WTC11 (cell line): ENCODE measurements at regions not wholly inside any gene's neighbourhood (a gene's known extent, or its start where the extent isn't known, plus 50 kb on each side); places are given as distances from the start of the nearest gene placed in this dataset.

ENCODE experiments used
- ATAC-seq: fragments of 200-7000 bp; cut with Tn5 transposase; 2 replicates; pipeline ENCODE4 v1.10.0; 2021; ENCODE audit warnings: mild to moderate bottlenecking, moderate library complexity
- CTCF ChIA-PET: fragments of 300-600 bp; sonication (Branson Sonifier 250); formaldehyde crosslinking; loops from one replicate; lab custom pipeline; 2021; ENCODE audit warnings: antibody characterized with exemption; lab: Charles Lee
- POLR2A ChIA-PET: fragments of 350-600 bp; sonication (Branson Sonifier 250); formaldehyde crosslinking; loops from one replicate; lab custom pipeline; 2021; ENCODE audit warnings: antibody characterized with exemption; lab: Charles Lee
- DNase-seq: peaks from one replicate; pipeline ENCODE4 v3.0.0; 2021; ENCODE audit warnings: low spot score
- H3K27ac Mint-ChIP-seq: 2 replicates; pipeline ENCODE4 v1.8.0; 2021; ENCODE audit warnings: mixed read lengths
- H3K27me3 Mint-ChIP-seq: 2 replicates; pipeline ENCODE4 v1.8.0; 2021; ENCODE audit warnings: low read depth, mild to moderate bottlenecking, moderate library complexity, mixed read lengths
- H3K36me3 Mint-ChIP-seq: 2 replicates; pipeline ENCODE4 v1.8.0; 2021; ENCODE audit warnings: mixed read lengths
- H3K4me1 Mint-ChIP-seq: 2 replicates; pipeline ENCODE4 v1.8.0; 2022; ENCODE audit warnings: mixed read lengths
- H3K4me3 Mint-ChIP-seq: 2 replicates; pipeline ENCODE4 v1.8.0; 2021; ENCODE audit warnings: mild to moderate bottlenecking, moderate library complexity, mixed read lengths
- H3K9me3 Mint-ChIP-seq: 2 replicates; pipeline ENCODE4 v1.8.0; 2021; ENCODE audit warnings: mixed read lengths
- CBFB ChIP-seq: sonication (generic); formaldehyde crosslinking; IDR thresholded peaks from 2 replicates; pipeline ENCODE4 v1.8.1; 2022; ENCODE audit warnings: mild to moderate bottlenecking, low read depth, missing genetic modification reagents
- ELF4 ChIP-seq: sonication (generic); formaldehyde crosslinking; IDR thresholded peaks from 2 replicates; pipeline ENCODE4 v1.8.1; 2022; ENCODE audit warnings: low read depth, mild to moderate bottlenecking, moderate library complexity, missing genetic modification reagents
- ETV6 ChIP-seq: sonication (generic); formaldehyde crosslinking; IDR thresholded peaks from 2 replicates; pipeline ENCODE4 v1.8.1; 2022; ENCODE audit warnings: mild to moderate bottlenecking, missing genetic modification reagents
- FOXK1 ChIP-seq: sonication (generic); formaldehyde crosslinking; IDR thresholded peaks from 2 replicates; pipeline ENCODE4 v1.8.0; 2022; ENCODE audit warnings: mild to moderate bottlenecking, moderate library complexity, missing genetic modification reagents
- GRHL2 ChIP-seq: fragments of 250-450 bp; sonication (Bioruptor Pico); IDR thresholded peaks from 2 replicates; pipeline ENCODE4 v1.8.0; 2022; ENCODE audit warnings: mild to moderate bottlenecking, moderate library complexity; ENCODE audit not compliant: insufficient replicate concordance, severe bottlenecking
- TCF7 ChIP-seq: sonication (generic); formaldehyde crosslinking; IDR thresholded peaks from 2 replicates; pipeline ENCODE4 v1.8.0; 2022; ENCODE audit warnings: mild to moderate bottlenecking, low read depth, missing genetic modification reagents, moderate library complexity
- TEAD1 ChIP-seq: sonication (generic); formaldehyde crosslinking; IDR thresholded peaks from 2 replicates; pipeline ENCODE4 v1.8.0; 2022; ENCODE audit warnings: mild to moderate bottlenecking, missing genetic modification reagents
- TEAD4 ChIP-seq: sonication (generic); formaldehyde crosslinking; IDR thresholded peaks from 2 replicates; pipeline ENCODE4 v1.8.0; 2022; ENCODE audit warnings: mild to moderate bottlenecking, missing genetic modification reagents
- ZNF219 ChIP-seq: sonication (generic); formaldehyde crosslinking; IDR thresholded peaks from 2 replicates; pipeline ENCODE4 v1.8.0; 2023; ENCODE audit warnings: missing genetic modification reagents, mild to moderate bottlenecking, borderline replicate concordance
- ZNF396 ChIP-seq: fragments of 250-450 bp; sonication (Bioruptor Pico); IDR thresholded peaks from 2 replicates; pipeline ENCODE4 v1.8.0; 2021; ENCODE audit warnings: mild to moderate bottlenecking, moderate library complexity, borderline replicate concordance
- TF ChIP-seq, protein P1 (sequence below): fragments of 250-450 bp; sonication (Bioruptor Pico); IDR thresholded peaks from 2 replicates; pipeline ENCODE4 v1.8.0; 2021; ENCODE audit warnings: mild to moderate bottlenecking
- TF ChIP-seq, protein P2 (sequence below): fragments of 250-450 bp; sonication (Bioruptor Pico); IDR thresholded peaks from 2 replicates; pipeline ENCODE4 v1.9.0; 2021; ENCODE audit warnings: moderate library complexity, mild to moderate bottlenecking, inconsistent platforms, borderline replicate concordance
- TF ChIP-seq, protein P3 (sequence below): sonication (generic); formaldehyde crosslinking; IDR thresholded peaks from 2 replicates; pipeline ENCODE4 v1.8.1; 2022; ENCODE audit warnings: mild to moderate bottlenecking, moderate library complexity, missing genetic modification reagents
- TF ChIP-seq, protein P4 (sequence below): sonication (generic); formaldehyde crosslinking; IDR thresholded peaks from 2 replicates; pipeline ENCODE4 v1.8.0; 2023; ENCODE audit warnings: missing genetic modification reagents
- TF ChIP-seq, protein P5 (sequence below): fragments of 250-450 bp; sonication (Bioruptor Pico); IDR thresholded peaks from 2 replicates; pipeline ENCODE4 v1.9.0; 2021; ENCODE audit warnings: mild to moderate bottlenecking
- TF ChIP-seq, protein P6 (sequence below): fragments of 250-450 bp; sonication (Bioruptor Pico); IDR thresholded peaks from 2 replicates; pipeline ENCODE4 v1.9.0; 2021; ENCODE audit warnings: mild to moderate bottlenecking
- TF ChIP-seq, protein P7 (sequence below): sonication (generic); formaldehyde crosslinking; IDR thresholded peaks from 2 replicates; pipeline ENCODE4 v1.8.1; 2022; ENCODE audit warnings: low read depth, missing genetic modification reagents, borderline replicate concordance
- TF ChIP-seq, protein P8 (sequence below): sonication (generic); formaldehyde crosslinking; conservative IDR thresholded peaks from 2 replicates; pipeline ENCODE4 v1.8.1; 2022; ENCODE audit warnings: mild to moderate bottlenecking, missing genetic modification reagents
- TF ChIP-seq, protein P9 (sequence below): sonication (generic); formaldehyde crosslinking; IDR thresholded peaks from 2 replicates; pipeline ENCODE4 v1.8.0; 2023; ENCODE audit warnings: missing genetic modification reagents, mild to moderate bottlenecking, borderline replicate concordance

DNA sequence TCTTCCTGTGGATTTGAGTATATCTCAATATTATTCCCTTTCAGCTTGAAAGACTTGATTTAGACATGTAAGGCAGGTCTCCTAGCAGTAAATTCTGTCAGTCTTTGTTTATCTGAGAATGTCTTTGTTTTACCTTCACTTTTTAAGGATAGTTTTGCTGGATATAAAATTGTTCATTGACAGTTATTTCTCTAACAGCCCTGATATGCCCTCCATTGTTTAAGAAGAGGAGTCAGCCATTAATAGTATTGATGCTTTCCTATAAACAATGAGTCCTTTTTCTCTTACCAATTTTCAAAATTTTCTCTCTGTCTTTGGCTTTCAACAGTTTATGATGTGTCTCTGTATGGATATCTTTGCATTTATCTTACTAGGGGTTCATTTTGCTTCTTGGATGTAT, 163.5 kb upstream of the ANKRD55 start:
- Mint-ChIP-seq H3K27me3 (no peaks in the 10 kb centered on the region), H3K27ac (no peak overlapping the region), H3K9me3 (peaks cover 56% of the 10 kb centered on the region), H3K36me3 (peaks cover 26% of the 10 kb centered on the region), H3K4me3 (no peak overlapping the region), H3K4me1 (peaks cover 4% of the 10 kb centered on the region; the same call in 1 of the 2 replicates)
- no peak for ATAC-seq
- TF ChIP-seq FOXK1 (no peak), ELF4 (CRISPR knock-in tag) (no peak), CBFB (CRISPR knock-in tag) (no peak)
- TF ChIP-seq, protein P1, sequence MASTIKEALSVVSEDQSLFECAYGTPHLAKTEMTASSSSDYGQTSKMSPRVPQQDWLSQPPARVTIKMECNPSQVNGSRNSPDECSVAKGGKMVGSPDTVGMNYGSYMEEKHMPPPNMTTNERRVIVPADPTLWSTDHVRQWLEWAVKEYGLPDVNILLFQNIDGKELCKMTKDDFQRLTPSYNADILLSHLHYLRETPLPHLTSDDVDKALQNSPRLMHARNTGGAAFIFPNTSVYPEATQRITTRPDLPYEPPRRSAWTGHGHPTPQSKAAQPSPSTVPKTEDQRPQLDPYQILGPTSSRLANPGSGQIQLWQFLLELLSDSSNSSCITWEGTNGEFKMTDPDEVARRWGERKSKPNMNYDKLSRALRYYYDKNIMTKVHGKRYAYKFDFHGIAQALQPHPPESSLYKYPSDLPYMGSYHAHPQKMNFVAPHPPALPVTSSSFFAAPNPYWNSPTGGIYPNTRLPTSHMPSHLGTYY (CRISPR knock-in tag) = no peak
- TF ChIP-seq, protein P2, sequence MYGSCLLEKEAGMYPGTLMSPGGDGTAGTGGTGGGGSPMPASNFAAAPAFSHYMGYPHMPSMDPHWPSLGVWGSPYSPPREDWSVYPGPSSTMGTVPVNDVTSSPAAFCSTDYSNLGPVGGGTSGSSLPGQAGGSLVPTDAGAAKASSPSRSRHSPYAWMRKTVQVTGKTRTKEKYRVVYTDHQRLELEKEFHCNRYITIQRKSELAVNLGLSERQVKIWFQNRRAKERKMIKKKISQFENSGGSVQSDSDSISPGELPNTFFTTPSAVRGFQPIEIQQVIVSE (CRISPR knock-in tag) = no peak
- CTCF ChIA-PET = no interaction called here
- POLR2A ChIA-PET = no interaction called here
- no peak for DNase-seq

DNA sequence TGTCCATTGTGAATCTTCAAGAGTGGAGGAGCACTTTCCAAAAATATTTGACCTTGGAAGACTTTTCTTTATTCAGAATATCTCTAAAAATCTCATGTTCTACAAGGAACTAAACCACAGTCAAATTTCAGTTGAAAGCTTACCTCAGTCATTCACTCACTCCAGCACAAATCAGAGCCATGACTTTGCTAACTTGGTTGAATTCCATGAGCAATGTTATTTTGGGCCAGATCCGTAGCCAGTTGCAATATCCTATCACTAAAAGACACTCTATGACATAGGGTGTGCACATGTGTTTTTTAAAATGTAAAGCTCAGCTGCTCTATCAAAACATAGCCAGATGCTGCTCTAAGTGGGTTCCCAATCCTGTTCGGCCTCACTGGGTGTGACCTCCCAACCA, 156.1 kb upstream of the ANKRD55 start:
- POLR2A ChIA-PET = no interaction called here
- Mint-ChIP-seq H3K4me3 (no peak overlapping the region), H3K4me1 (no peaks in the 10 kb centered on the region), H3K36me3 (peaks cover 3% of the 10 kb centered on the region)
- DNase-seq (no peak), ATAC-seq (no peak)
- TF ChIP-seq, protein P3, sequence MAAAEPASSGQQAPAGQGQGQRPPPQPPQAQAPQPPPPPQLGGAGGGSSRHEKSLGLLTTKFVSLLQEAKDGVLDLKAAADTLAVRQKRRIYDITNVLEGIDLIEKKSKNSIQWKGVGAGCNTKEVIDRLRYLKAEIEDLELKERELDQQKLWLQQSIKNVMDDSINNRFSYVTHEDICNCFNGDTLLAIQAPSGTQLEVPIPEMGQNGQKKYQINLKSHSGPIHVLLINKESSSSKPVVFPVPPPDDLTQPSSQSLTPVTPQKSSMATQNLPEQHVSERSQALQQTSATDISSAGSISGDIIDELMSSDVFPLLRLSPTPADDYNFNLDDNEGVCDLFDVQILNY (CRISPR knock-in tag) = no peak
- TF ChIP-seq, protein P4, sequence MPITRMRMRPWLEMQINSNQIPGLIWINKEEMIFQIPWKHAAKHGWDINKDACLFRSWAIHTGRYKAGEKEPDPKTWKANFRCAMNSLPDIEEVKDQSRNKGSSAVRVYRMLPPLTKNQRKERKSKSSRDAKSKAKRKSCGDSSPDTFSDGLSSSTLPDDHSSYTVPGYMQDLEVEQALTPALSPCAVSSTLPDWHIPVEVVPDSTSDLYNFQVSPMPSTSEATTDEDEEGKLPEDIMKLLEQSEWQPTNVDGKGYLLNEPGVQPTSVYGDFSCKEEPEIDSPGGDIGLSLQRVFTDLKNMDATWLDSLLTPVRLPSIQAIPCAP (CRISPR knock-in tag) = no peak
- TF ChIP-seq, protein P5, sequence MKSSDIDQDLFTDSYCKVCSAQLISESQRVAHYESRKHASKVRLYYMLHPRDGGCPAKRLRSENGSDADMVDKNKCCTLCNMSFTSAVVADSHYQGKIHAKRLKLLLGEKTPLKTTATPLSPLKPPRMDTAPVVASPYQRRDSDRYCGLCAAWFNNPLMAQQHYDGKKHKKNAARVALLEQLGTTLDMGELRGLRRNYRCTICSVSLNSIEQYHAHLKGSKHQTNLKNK (CRISPR knock-in tag) = no peak
- TF ChIP-seq TCF7 (no peak), ZNF396 (CRISPR knock-in tag) (no peak), TEAD1 (CRISPR knock-in tag) (no peak), ETV6 (CRISPR knock-in tag) (no peak), GRHL2 (CRISPR knock-in tag) (no peak), ZNF219 (CRISPR knock-in tag) (no peak), TEAD4 (CRISPR knock-in tag) (no peak)
- TF ChIP-seq, protein P6, sequence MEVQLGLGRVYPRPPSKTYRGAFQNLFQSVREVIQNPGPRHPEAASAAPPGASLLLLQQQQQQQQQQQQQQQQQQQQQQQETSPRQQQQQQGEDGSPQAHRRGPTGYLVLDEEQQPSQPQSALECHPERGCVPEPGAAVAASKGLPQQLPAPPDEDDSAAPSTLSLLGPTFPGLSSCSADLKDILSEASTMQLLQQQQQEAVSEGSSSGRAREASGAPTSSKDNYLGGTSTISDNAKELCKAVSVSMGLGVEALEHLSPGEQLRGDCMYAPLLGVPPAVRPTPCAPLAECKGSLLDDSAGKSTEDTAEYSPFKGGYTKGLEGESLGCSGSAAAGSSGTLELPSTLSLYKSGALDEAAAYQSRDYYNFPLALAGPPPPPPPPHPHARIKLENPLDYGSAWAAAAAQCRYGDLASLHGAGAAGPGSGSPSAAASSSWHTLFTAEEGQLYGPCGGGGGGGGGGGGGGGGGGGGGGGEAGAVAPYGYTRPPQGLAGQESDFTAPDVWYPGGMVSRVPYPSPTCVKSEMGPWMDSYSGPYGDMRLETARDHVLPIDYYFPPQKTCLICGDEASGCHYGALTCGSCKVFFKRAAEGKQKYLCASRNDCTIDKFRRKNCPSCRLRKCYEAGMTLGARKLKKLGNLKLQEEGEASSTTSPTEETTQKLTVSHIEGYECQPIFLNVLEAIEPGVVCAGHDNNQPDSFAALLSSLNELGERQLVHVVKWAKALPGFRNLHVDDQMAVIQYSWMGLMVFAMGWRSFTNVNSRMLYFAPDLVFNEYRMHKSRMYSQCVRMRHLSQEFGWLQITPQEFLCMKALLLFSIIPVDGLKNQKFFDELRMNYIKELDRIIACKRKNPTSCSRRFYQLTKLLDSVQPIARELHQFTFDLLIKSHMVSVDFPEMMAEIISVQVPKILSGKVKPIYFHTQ (CRISPR knock-in tag) = no peak
- TF ChIP-seq, protein P7, sequence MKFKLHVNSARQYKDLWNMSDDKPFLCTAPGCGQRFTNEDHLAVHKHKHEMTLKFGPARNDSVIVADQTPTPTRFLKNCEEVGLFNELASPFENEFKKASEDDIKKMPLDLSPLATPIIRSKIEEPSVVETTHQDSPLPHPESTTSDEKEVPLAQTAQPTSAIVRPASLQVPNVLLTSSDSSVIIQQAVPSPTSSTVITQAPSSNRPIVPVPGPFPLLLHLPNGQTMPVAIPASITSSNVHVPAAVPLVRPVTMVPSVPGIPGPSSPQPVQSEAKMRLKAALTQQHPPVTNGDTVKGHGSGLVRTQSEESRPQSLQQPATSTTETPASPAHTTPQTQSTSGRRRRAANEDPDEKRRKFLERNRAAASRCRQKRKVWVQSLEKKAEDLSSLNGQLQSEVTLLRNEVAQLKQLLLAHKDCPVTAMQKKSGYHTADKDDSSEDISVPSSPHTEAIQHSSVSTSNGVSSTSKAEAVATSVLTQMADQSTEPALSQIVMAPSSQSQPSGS (CRISPR knock-in tag) = no peak
- TF ChIP-seq, protein P8, sequence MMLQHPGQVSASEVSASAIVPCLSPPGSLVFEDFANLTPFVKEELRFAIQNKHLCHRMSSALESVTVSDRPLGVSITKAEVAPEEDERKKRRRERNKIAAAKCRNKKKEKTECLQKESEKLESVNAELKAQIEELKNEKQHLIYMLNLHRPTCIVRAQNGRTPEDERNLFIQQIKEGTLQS = no peak
- TF ChIP-seq, protein P9, sequence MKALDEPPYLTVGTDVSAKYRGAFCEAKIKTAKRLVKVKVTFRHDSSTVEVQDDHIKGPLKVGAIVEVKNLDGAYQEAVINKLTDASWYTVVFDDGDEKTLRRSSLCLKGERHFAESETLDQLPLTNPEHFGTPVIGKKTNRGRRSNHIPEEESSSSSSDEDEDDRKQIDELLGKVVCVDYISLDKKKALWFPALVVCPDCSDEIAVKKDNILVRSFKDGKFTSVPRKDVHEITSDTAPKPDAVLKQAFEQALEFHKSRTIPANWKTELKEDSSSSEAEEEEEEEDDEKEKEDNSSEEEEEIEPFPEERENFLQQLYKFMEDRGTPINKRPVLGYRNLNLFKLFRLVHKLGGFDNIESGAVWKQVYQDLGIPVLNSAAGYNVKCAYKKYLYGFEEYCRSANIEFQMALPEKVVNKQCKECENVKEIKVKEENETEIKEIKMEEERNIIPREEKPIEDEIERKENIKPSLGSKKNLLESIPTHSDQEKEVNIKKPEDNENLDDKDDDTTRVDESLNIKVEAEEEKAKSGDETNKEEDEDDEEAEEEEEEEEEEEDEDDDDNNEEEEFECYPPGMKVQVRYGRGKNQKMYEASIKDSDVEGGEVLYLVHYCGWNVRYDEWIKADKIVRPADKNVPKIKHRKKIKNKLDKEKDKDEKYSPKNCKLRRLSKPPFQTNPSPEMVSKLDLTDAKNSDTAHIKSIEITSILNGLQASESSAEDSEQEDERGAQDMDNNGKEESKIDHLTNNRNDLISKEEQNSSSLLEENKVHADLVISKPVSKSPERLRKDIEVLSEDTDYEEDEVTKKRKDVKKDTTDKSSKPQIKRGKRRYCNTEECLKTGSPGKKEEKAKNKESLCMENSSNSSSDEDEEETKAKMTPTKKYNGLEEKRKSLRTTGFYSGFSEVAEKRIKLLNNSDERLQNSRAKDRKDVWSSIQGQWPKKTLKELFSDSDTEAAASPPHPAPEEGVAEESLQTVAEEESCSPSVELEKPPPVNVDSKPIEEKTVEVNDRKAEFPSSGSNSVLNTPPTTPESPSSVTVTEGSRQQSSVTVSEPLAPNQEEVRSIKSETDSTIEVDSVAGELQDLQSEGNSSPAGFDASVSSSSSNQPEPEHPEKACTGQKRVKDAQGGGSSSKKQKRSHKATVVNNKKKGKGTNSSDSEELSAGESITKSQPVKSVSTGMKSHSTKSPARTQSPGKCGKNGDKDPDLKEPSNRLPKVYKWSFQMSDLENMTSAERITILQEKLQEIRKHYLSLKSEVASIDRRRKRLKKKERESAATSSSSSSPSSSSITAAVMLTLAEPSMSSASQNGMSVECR (CRISPR knock-in tag) = no peak
- TF ChIP-seq, all 79 proteins: peak for 0
- CTCF ChIA-PET = no interaction called here
- Mint-ChIP-seq H3K27me3 (no peaks in the 10 kb centered on the region), H3K27ac (no peak overlapping the region), H3K9me3 (peaks cover 28% of the 10 kb centered on the region)
